Stomach (tissue), 8 donors: ENCODE measurements at regions not wholly inside any gene's neighbourhood (a gene's known extent, or its start where the extent isn't known, plus 50 kb on each side); places are given as distances from the start of the nearest gene placed in this dataset.

Source experiments
- DNase-seq, 2 donors: peaks; one replicate each; pipeline versions ENCODE4 v3.0.0 to v3.0.0-alpha.2; 2013 to 2019
- H3K27ac ChIP-seq, 5 donors: fragments of 200-600 bp in 4 of 5; sonication (generic) in 4 of 5; one replicate each; pipeline ENCODE4 v1.5.1; 2013 to 2019; ENCODE audit warnings: mild to moderate bottlenecking in 1 of 5, moderate library complexity in 1 of 5
- H3K27me3 ChIP-seq, 3 donors: fragments of 200-600 bp; sonication (generic); one replicate each; pipeline ENCODE4 v1.5.1; 2017 to 2019; ENCODE audit warnings: mixed run types in 1 of 3
- H3K36me3 ChIP-seq, 4 donors: fragments of 200-600 bp; sonication (generic); 1 replicate in 3 of 4; 2 replicates in 1 of 4; pipeline ENCODE4 v1.5.1; 2016 to 2019
- H3K4me1 ChIP-seq, 4 donors: fragments of 200-600 bp; sonication (generic); one replicate each; pipeline ENCODE4 v1.5.1; 2016 to 2019
- H3K4me3 ChIP-seq, 4 donors: fragments of 200-600 bp; sonication (generic) in 3 of 4; one replicate each; pipeline ENCODE4 v1.5.1; 2016 to 2019; ENCODE audit warnings: mild to moderate bottlenecking in 1 of 4
- H3K9me3 ChIP-seq, 4 donors: fragments of 200-600 bp; sonication (generic); one replicate each; pipeline ENCODE4 v1.5.1; 2016 to 2019
- CTCF ChIP-seq, 7 experiments: fragments of 450-650 bp in 4 of 7; fragments of 200-600 bp in 3 of 7; sonication (generic) in 3 of 7; IDR thresholded peaks; one replicate each; pipeline ENCODE4 v1.5.1; 2016 to 2019; ENCODE audit warnings: antibody characterized with exemption in 7 of 7, control low read depth in 2 of 7, mild to moderate bottlenecking in 1 of 7
- EP300 ChIP-seq: sonication (generic); formaldehyde crosslinking; IDR thresholded peaks from one replicate; pipeline ENCODE4 v1.6.1; 2017; ENCODE audit warnings: antibody characterized with exemption
- POLR2A ChIP-seq, 4 donors: fragments of 450-650 bp; IDR thresholded peaks; one replicate each; pipeline ENCODE4 v1.6.1; 2016; ENCODE audit warnings: antibody characterized with exemption in 4 of 4, control low read depth in 2 of 4, mild to moderate bottlenecking in 1 of 4, moderate library complexity in 1 of 4
- POLR2AphosphoS5 ChIP-seq, 3 donors: sonication (generic); formaldehyde crosslinking; IDR thresholded peaks; one replicate each; pipeline ENCODE4 v1.6.1; 2016; ENCODE audit warnings: antibody characterized with exemption in 3 of 3
- WGBS, 5 donors: extraction: QIAGEN DNeasy Blood & Tissue Kit in 3 of 5; methylation state at CpG; one replicate each; pipeline versions ENCODE4 v1.1.5 to v1.1.7; 2013 to 2018; 5-methylcytosine and 5-hydroxymethylcytosine counted together
- intact Hi-C: fragments of 100-400 bp; cut with DNase I; formaldehyde crosslinking; loops from one replicate; pipeline ENCODE4 v1.15.1; 2023; ENCODE audit warnings: low total_unique reads
- donor health status: healthy with polysubstance abuse.
- donor health status: Bipolar disorder and iron deficiency.
- donor health status: healthy.

GRCh38 chr17:68102318-68102758 is 66.8 kb downstream of the KPNA2 start:
- Histone ChIP-seq H3K4me1 (peaks cover 4 to 47% (median 25%) of the 10 kb centered on the region in 4 donors), H3K4me3 (peak overlapping the region; percentile 76 to 82 (median 79)), H3K9me3 (peaks cover 0 to 4% (median 0%) of the 10 kb centered on the region in 4 donors), H3K27me3 (no peaks in the 10 kb centered on the region), H3K36me3 (peaks cover 0 to 4% (median 0%) of the 10 kb centered on the region in 4 donors), H3K27ac (peak overlapping the region; percentile 91 to 97 (median 95))
- intact Hi-C loops, result no loop called here
- TF ChIP-seq EP300, result no peak
- no peak for TF ChIP-seq CTCF (IDR thresholded peaks at IDR 0.05)
- TF ChIP-seq POLR2AphosphoS5 (IDR thresholded peaks at IDR 0.05), result no peak
- TF ChIP-seq POLR2A (IDR thresholded peaks at IDR 0.05), result no peak
- WGBS, 5 donors, result 1 to 6% (median 2%) methylated on average over 5 to 21 of the region's 21 CpGs
- DNase-seq, result peak; percentile 34 to 68

GRCh38 chr17:68103148-68103547 is 67.6 kb downstream of the KPNA2 start:
- Histone ChIP-seq H3K27me3 (no peaks in the 10 kb centered on the region), H3K4me3 (peak overlapping the region in 3 of 4 donors; percentile 76 to 82 (median 80)), H3K27ac (peak overlapping the region in 1 of 5 donors; percentile 96), H3K4me1 (peaks cover 4 to 49% (median 25%) of the 10 kb centered on the region in 4 donors), H3K9me3 (peaks cover 0 to 4% (median 0%) of the 10 kb centered on the region in 4 donors), H3K36me3 (peaks cover 0 to 4% (median 0%) of the 10 kb centered on the region in 4 donors)
- intact Hi-C loops, result no loop called here
- DNase-seq, result peak in 1 of 2 donors; percentile 25
- TF ChIP-seq POLR2A (IDR thresholded peaks at IDR 0.05), result no peak
- TF ChIP-seq POLR2AphosphoS5 (IDR thresholded peaks at IDR 0.05), result no peak
- no peak for TF ChIP-seq EP300
- no peak for TF ChIP-seq CTCF (IDR thresholded peaks at IDR 0.05)

DNA sequence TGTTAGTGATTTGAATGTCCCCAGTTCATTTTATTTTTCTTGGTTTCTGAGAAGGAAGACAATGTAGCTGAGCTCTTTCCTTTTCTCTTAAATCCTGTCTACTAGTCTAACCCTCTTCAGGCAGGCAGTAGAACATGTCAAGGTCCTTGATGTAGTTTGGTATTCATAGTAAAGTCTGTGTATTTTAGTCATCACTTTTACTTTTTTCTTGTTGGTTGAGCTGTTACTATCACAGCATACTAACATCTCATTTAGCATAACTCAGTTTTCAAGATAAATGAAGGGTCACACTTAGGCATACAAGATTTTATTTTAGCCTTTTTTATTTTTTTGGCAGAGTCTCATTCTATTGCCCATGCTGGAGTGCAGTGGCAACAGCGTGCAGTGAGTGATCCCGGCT is 70.5 kb downstream of the KPNA2 start:
- H3K27me3 ChIP-seq, result no peaks in the 10 kb centered on the region
- H3K4me1 ChIP-seq, result peaks cover 4 to 52% (median 22%) of the 10 kb centered on the region in 4 donors
- H3K9me3 ChIP-seq, result peaks cover 0 to 3% (median 0%) of the 10 kb centered on the region in 4 donors
- DNase-seq, result no peak
- peaks cover 0 to 4% (median 0%) of the 10 kb centered on the region in 4 donors for H3K36me3 ChIP-seq
- 95 to 100% (median 98%) methylated on average over 2 of the region's 2 CpGs for WGBS, 5 donors
- intact Hi-C loops, result no loop called here
- H3K4me3 ChIP-seq, result no peak overlapping the region
- H3K27ac ChIP-seq, result no peak overlapping the region
- TF ChIP-seq POLR2A (IDR thresholded peaks at IDR 0.05) (no peak), POLR2AphosphoS5 (IDR thresholded peaks at IDR 0.05) (no peak), CTCF (IDR thresholded peaks at IDR 0.05) (no peak), EP300 (no peak)

DNA sequence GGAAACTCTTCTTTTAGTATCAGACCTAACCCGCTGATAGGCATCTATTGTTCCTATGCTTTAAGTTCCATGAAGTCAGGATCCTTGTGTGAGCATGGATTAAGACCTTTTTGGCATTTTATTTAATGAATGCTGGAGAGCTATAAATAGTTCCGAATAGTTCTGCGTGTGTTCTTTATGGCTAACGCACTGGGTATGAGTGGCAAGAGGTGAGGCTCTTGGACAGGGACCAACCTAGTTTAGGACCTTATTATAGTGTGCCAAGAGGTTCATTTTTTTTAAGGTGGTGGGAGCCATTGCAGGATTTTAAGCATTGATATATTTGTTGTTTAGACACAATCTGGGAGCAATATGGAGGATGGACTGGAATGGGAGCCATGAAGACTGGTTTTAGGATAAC is 71.8 kb downstream of the KPNA2 start:
- Histone ChIP-seq H3K36me3 (peaks cover 0 to 6% (median 0%) of the 10 kb centered on the region in 4 donors), H3K9me3 (peaks cover 0 to 3% (median 0%) of the 10 kb centered on the region in 4 donors), H3K27ac (no peak overlapping the region), H3K4me3 (no peak overlapping the region), H3K27me3 (no peaks in the 10 kb centered on the region), H3K4me1 (peaks cover 4 to 49% (median 21%) of the 10 kb centered on the region in 4 donors)
- 36 to 68% (median 47%) methylated on average over 4 of the region's 4 CpGs for WGBS, 5 donors
- no peak for DNase-seq
- intact Hi-C loops, result no loop called here
- TF ChIP-seq EP300 (no peak), POLR2A (IDR thresholded peaks at IDR 0.05) (no peak), POLR2AphosphoS5 (IDR thresholded peaks at IDR 0.05) (no peak), CTCF (IDR thresholded peaks at IDR 0.05) (no peak)
